CD8-positive, alpha-beta memory T cell (primary cell): ENCODE measurements at regions not wholly inside any gene's neighbourhood (a gene's known extent, or its start where the extent isn't known, plus 50 kb on each side); places are given as distances from the start of the nearest gene placed in this dataset.
"Not testable (repeated sequence)": the region's sequence is repeated elsewhere in the genome, so short reads cannot be mapped to it uniquely, and the experiment has no call there.

ENCODE experiments used
- CTCF ChIA-PET: fragments of 350-600 bp; sonication (Branson Sonifier 250); formaldehyde crosslinking; loops from one replicate; lab custom pipeline; 2021; ENCODE audit warnings: antibody characterized with exemption; lab: Charles Lee
- POLR2A ChIA-PET: fragments of 350-600 bp; sonication (Branson Sonifier 250); formaldehyde crosslinking; loops from one replicate; lab custom pipeline; 2021; ENCODE audit warnings: antibody characterized with exemption; lab: Charles Lee
- DNase-seq, 5 donors: peaks; one replicate each; pipeline versions ENCODE4 v3.0.0 to v3.0.0-alpha.2; 2020 to 2022; ENCODE audit warnings: mixed read lengths in 1 of 5
- H3K27ac ChIP-seq: one replicate; pipeline ENCODE4 v1.7.0; 2013; ENCODE audit warnings: low read depth, mild to moderate bottlenecking, low read length, moderate library complexity
- H3K27me3 ChIP-seq: 2 replicates; pipeline ENCODE4 v1.7.0; 2013; ENCODE audit warnings: low read length, mild to moderate bottlenecking; ENCODE audit not compliant: insufficient read depth, poor library complexity, severe bottlenecking
- H3K36me3 ChIP-seq: 2 replicates; pipeline ENCODE4 v1.7.0; 2013; ENCODE audit warnings: mild to moderate bottlenecking, low read length, moderate library complexity; ENCODE audit not compliant: insufficient read depth
- H3K4me1 ChIP-seq: 2 replicates; pipeline ENCODE4 v1.7.0; 2013; ENCODE audit warnings: mild to moderate bottlenecking, low read length, moderate library complexity; ENCODE audit not compliant: insufficient read depth
- H3K4me3 ChIP-seq: 2 replicates; pipeline ENCODE4 v1.7.0; 2013; ENCODE audit warnings: mild to moderate bottlenecking, low read length
- H3K9me3 ChIP-seq: 2 replicates; pipeline ENCODE4 v1.7.0; 2013; ENCODE audit warnings: mild to moderate bottlenecking, low read length
- H3K27ac Mint-ChIP-seq, 8 donors: one replicate each; pipeline ENCODE4 v1.8.0; 2020 to 2021; ENCODE audit warnings: mixed read lengths in 8 of 8, mild to moderate bottlenecking in 6 of 8, inconsistent platforms in 3 of 8, moderate library complexity in 3 of 8
- H3K27me3 Mint-ChIP-seq, 2 donors: one replicate each; pipeline ENCODE4 v1.8.0; 2020 to 2021; ENCODE audit warnings: mixed read lengths in 2 of 2, mild to moderate bottlenecking in 1 of 2, moderate library complexity in 1 of 2
- H3K36me3 Mint-ChIP-seq, 3 donors: one replicate each; pipeline ENCODE4 v1.8.0; 2020 to 2021; ENCODE audit warnings: mixed read lengths in 3 of 3, inconsistent platforms in 1 of 3, mild to moderate bottlenecking in 1 of 3
- H3K4me1 Mint-ChIP-seq, 3 donors: one replicate each; pipeline ENCODE4 v1.8.0; 2020 to 2021; ENCODE audit warnings: mixed read lengths in 3 of 3, inconsistent platforms in 1 of 3, mild to moderate bottlenecking in 1 of 3
- H3K4me3 Mint-ChIP-seq, 7 donors: one replicate each; pipeline ENCODE4 v1.8.0; 2020 to 2021; ENCODE audit warnings: mixed read lengths in 7 of 7, mild to moderate bottlenecking in 6 of 7, moderate library complexity in 4 of 7, inconsistent platforms in 2 of 7
- H3K9me3 Mint-ChIP-seq, 5 donors: one replicate each; pipeline ENCODE4 v1.8.0; 2020 to 2022; ENCODE audit warnings: mixed read lengths in 5 of 5, mild to moderate bottlenecking in 3 of 5, moderate library complexity in 2 of 5, inconsistent platforms in 1 of 5

GRCh38 chr10:25851548-25851947 is 82.5 kb upstream of the MYO3A start:
- H3K36me3 ChIP-seq: no peaks in the 10 kb centered on the region
- POLR2A ChIA-PET: no interaction called here
- Mint-ChIP-seq H3K4me3 (no peak overlapping the region), H3K4me1 (no peaks in the 10 kb centered on the region), H3K27me3 (peaks cover 9 to 13% of the 10 kb centered on the region in 2 donors), H3K36me3 (no peaks in the 10 kb centered on the region), H3K27ac (no peak overlapping the region), H3K9me3 (peaks cover 0 to 9% (median 3%) of the 10 kb centered on the region in 5 donors)
- no peaks in the 10 kb centered on the region for H3K27me3 ChIP-seq
- CTCF ChIA-PET: no interaction called here
- H3K27ac ChIP-seq: no peak overlapping the region
- H3K4me3 ChIP-seq: no peak overlapping the region
- no peaks in the 10 kb centered on the region for H3K4me1 ChIP-seq
- H3K9me3 ChIP-seq: no peaks in the 10 kb centered on the region
- DNase-seq: no peak

GRCh38 chr10:25852364-25852941 is 81.6 kb upstream of the MYO3A start:
- peaks cover 9 to 13% of the 10 kb centered on the region in 2 donors for H3K27me3 Mint-ChIP-seq
- Histone ChIP-seq H3K27ac (no peak overlapping the region), H3K4me3 (no peak overlapping the region), H3K27me3 (no peaks in the 10 kb centered on the region), H3K9me3 (no peaks in the 10 kb centered on the region), H3K36me3 (no peaks in the 10 kb centered on the region), H3K4me1 (no peaks in the 10 kb centered on the region)
- H3K36me3 Mint-ChIP-seq: no peaks in the 10 kb centered on the region
- H3K4me3 Mint-ChIP-seq: no peak overlapping the region
- H3K4me1 Mint-ChIP-seq: no peaks in the 10 kb centered on the region
- ChIA-PET POLR2A (no interaction called here), CTCF (no interaction called here)
- no peak for DNase-seq
- peaks cover 0 to 11% (median 3%) of the 10 kb centered on the region in 5 donors for H3K9me3 Mint-ChIP-seq
- H3K27ac Mint-ChIP-seq: no peak overlapping the region

DNA sequence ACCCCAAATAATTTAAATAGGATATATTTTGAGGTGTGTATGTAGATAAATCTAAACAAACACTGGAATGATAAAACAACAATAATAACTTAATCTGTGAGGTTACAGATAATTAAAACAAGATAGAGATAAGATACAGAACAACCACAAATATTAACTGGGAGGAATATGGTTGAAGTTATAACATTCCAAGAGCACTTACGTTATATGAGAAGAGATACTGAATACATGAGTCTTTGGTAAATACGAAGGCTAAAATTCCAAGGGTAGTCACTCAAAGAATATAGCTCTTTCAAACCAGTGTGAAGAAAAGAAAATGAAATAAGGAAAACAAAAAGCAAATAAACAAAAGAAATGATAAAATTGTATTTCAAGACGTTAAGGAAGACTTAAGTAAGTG is 76.0 kb upstream of the MYO3A start:
- no peaks in the 10 kb centered on the region for H3K9me3 ChIP-seq
- ChIA-PET POLR2A (no interaction called here), CTCF (no interaction called here)
- no peak overlapping the region for H3K27ac ChIP-seq
- no peak for DNase-seq
- H3K4me3 ChIP-seq: no peak overlapping the region
- no peaks in the 10 kb centered on the region for H3K4me1 Mint-ChIP-seq
- H3K27me3 Mint-ChIP-seq: peaks cover 0 to 9% of the 10 kb centered on the region in 2 donors
- peaks cover 0 to 4% (median 3%) of the 10 kb centered on the region in 5 donors for H3K9me3 Mint-ChIP-seq
- H3K36me3 Mint-ChIP-seq: no peaks in the 10 kb centered on the region
- no peaks in the 10 kb centered on the region for H3K27me3 ChIP-seq
- H3K4me3 Mint-ChIP-seq: no peak overlapping the region
- H3K27ac Mint-ChIP-seq: no peak overlapping the region
- no peaks in the 10 kb centered on the region for H3K36me3 ChIP-seq
- H3K4me1 ChIP-seq: no peaks in the 10 kb centered on the region

DNA sequence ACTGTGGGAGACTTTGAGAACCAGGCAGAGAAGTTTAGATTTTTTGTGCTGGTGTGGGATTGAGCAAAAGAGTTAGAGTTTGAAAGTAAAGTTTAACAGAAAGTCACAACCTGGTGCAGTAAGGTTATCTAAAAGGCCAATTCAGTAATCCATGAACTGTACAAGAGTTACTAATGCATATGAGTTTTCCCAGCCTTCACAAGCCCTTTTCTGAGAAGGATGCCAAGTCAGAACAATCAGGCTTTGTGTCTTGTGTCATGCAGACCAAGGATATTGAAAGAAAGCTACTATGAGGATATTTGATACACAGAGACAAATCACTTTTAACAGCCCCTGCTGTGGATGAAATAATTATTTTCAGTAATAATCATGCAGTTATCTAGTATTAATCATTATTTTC is 68.8 kb upstream of the MYO3A start:
- H3K36me3 Mint-ChIP-seq: no peaks in the 10 kb centered on the region
- ChIA-PET CTCF (interaction anchor here (1.1 kb wide), 1 partner anchor 10 kb away, joined by 6 read pairs; no protein-coding TSS in a partner anchor), POLR2A (no interaction called here)
- no peaks in the 10 kb centered on the region for H3K27me3 Mint-ChIP-seq
- H3K4me1 Mint-ChIP-seq: no peaks in the 10 kb centered on the region
- Histone ChIP-seq H3K9me3 (no peaks in the 10 kb centered on the region), H3K4me1 (no peaks in the 10 kb centered on the region), H3K36me3 (no peaks in the 10 kb centered on the region), H3K27me3 (no peaks in the 10 kb centered on the region), H3K27ac (no peak overlapping the region), H3K4me3 (no peak overlapping the region)
- no peaks in the 10 kb centered on the region for H3K9me3 Mint-ChIP-seq
- no peak overlapping the region for H3K27ac Mint-ChIP-seq
- no peak overlapping the region for H3K4me3 Mint-ChIP-seq
- no peak for DNase-seq

- Histone ChIP-seq H3K27me3 (no peaks in the 10 kb centered on the region), H3K27ac (no peak overlapping the region), H3K36me3 (no peaks in the 10 kb centered on the region), H3K9me3 (no peaks in the 10 kb centered on the region), H3K4me3 (no peak overlapping the region), H3K4me1 (no peaks in the 10 kb centered on the region)
- H3K27ac Mint-ChIP-seq: no peak overlapping the region
- H3K4me3 Mint-ChIP-seq: no peak overlapping the region
- POLR2A ChIA-PET: no interaction called here
- H3K36me3 Mint-ChIP-seq: no peaks in the 10 kb centered on the region
- H3K9me3 Mint-ChIP-seq: peaks cover 0 to 4% (median 0%) of the 10 kb centered on the region in 5 donors
- H3K4me1 Mint-ChIP-seq: no peaks in the 10 kb centered on the region
- peaks cover 0 to 3% of the 10 kb centered on the region in 2 donors for H3K27me3 Mint-ChIP-seq
- CTCF ChIA-PET: no interaction called here
- DNase-seq: no peak
These were observed 66.7 kb upstream of the MYO3A start for GRCh38 chr10:25867321-25867720.

GRCh38 chr10:25869067-25869591 is 64.9 kb upstream of the MYO3A start:
- Histone ChIP-seq H3K27ac (no peak overlapping the region), H3K4me1 (no peaks in the 10 kb centered on the region), H3K27me3 (no peaks in the 10 kb centered on the region), H3K36me3 (no peaks in the 10 kb centered on the region), H3K4me3 (no peak overlapping the region), H3K9me3 (no peaks in the 10 kb centered on the region)
- DNase-seq: no peak
- Mint-ChIP-seq H3K27ac (no peak overlapping the region), H3K36me3 (no peaks in the 10 kb centered on the region), H3K27me3 (peaks cover 2 to 3% of the 10 kb centered on the region in 2 donors), H3K4me3 (no peak overlapping the region), H3K9me3 (peaks cover 0 to 4% (median 0%) of the 10 kb centered on the region in 5 donors), H3K4me1 (no peaks in the 10 kb centered on the region)
- CTCF ChIA-PET: no interaction called here
- POLR2A ChIA-PET: no interaction called here

DNA sequence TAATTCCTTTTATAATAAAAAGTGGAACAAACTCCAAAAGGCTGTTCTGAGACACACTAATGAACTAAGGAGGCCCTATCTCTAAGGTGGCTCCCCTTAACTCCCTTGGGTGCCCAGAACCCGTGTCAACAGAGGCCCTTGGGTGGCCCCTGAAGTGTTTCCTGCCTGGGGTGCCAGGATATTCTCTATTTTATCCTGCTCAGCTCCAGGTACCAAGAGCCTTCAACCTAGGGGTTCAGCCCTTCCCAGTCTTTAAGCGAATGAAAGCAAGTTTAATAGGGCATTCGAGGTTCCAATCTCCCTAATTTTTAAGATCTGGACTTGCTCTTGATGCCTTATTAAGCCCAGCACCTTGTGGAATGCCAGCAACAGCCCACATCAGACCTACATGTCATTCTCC is 64.4 kb upstream of the MYO3A start:
- Mint-ChIP-seq H3K4me1 (no peaks in the 10 kb centered on the region), H3K36me3 (no peaks in the 10 kb centered on the region), H3K4me3 (no peak overlapping the region), H3K9me3 (peaks cover 0 to 4% (median 0%) of the 10 kb centered on the region in 5 donors), H3K27ac (no peak overlapping the region), H3K27me3 (peaks cover 2 to 3% of the 10 kb centered on the region in 2 donors)
- DNase-seq: no peak
- no peaks in the 10 kb centered on the region for H3K4me1 ChIP-seq
- ChIA-PET CTCF (no interaction called here), POLR2A (no interaction called here)
- H3K27me3 ChIP-seq: no peaks in the 10 kb centered on the region
- H3K27ac ChIP-seq: no peak overlapping the region
- H3K9me3 ChIP-seq: no peaks in the 10 kb centered on the region
- no peak overlapping the region for H3K4me3 ChIP-seq
- H3K36me3 ChIP-seq: no peaks in the 10 kb centered on the region

DNA sequence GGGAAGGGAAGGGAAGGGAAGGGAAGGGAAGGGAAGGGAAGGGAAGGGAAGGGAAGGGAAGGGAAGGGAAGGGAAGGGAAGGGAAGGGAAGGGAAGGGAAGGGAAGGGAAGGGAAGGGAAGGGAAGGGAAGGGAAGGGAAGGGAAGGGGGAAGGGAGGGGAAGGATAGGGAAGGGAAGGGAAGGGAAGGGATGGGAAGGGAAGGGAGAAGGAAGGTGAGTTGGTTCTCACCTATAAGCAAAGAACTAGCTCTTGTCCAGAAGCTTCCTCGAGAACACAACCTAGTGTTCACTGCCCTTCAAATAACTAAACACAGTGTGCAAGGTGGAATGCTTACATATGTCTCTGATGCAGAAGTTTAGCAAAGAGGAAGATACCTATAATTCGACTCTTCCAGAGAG is 59.6 kb upstream of the MYO3A start:
- H3K27ac Mint-ChIP-seq, H3K36me3 Mint-ChIP-seq, H3K4me3 ChIP-seq, H3K36me3 ChIP-seq, POLR2A ChIA-PET, H3K4me1 ChIP-seq, H3K9me3 Mint-ChIP-seq, H3K27ac ChIP-seq, H3K27me3 ChIP-seq, DNase-seq, H3K9me3 ChIP-seq, H3K27me3 Mint-ChIP-seq, H3K4me1 Mint-ChIP-seq, H3K4me3 Mint-ChIP-seq: not testable (repeated sequence)
- CTCF ChIA-PET: interaction anchor here (1.1 to 1.4 kb wide), 2 partner anchors 13 to 40 kb away, joined by 3 to 5 read pairs; no protein-coding TSS in a partner anchor
